ENCODE measurements at regions not wholly inside any gene's neighbourhood (a gene's known extent, or its start where the extent isn't known, plus 50 kb on each side); places are given as distances from the start of the nearest gene placed in this dataset.

DNA sequence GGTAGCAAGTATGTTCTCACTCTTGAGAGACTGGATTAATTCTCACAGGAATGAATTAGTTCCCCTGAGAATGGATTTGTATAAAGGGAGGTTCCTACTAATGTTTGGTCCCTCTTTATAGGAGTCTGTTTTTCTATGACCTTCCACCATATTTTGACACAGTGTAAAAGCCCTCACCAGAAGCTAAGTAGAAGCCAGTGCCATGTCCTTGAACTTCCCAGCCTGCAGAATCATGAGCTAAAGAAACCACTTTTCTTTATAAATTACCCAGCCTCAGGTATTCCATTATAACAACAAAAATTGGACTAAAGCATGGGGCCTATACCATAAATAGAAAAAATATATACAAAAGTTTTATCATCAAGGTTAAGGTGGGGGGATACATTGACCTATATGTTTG, 227.9 kb upstream of the DTNA start:
- ATAC-seq (no peak), DNase-seq (ENCODE audit: low spot score) (no peak), FAIRE-seq (no peak)
- H4K20me1 ChIP-seq (ENCODE audit: insufficient read depth, low read length) = no peaks in the 10 kb centered on the region
- H3K4me1 ChIP-seq (ENCODE audit: insufficient read depth, low read length) = no peaks in the 10 kb centered on the region
- BruUV-seq (replicated peaks) = no TSS peak
- intact Hi-C loops (cut with micrococcal nuclease; ENCODE audit: unreplicated experiment) (no loop called here), in situ Hi-C loops (cut with HindIII; ENCODE audit: extremely low pct_ligation_motif_present, low pct_unique_long_range_greater_than_20kb) (no loop called here)
- H3K4me3 ChIP-seq (replicated peaks in 1 of 3; ENCODE audit: insufficient read depth in 1 of 3, low read depth in 2 of 3, low read length in 3 of 3) = no peak overlapping the region
- no peaks in the 10 kb centered on the region for H3K79me2 ChIP-seq (ENCODE audit: insufficient read depth, low read length)
- H3K4me2 ChIP-seq (ENCODE audit: low read depth, low read length) = no peak overlapping the region
- no peak overlapping the region for H3K9ac ChIP-seq (ENCODE audit: insufficient read depth, low read depth, low read length)
- no peak overlapping the region for H2AFZ ChIP-seq (ENCODE audit: low read length)
- H3K27ac ChIP-seq (ENCODE audit: extremely low read length, insufficient read depth, low read length) = no peak overlapping the region
- ChIA-PET CTCF (ENCODE audit: low intra/inter-chr PET ratio, low total read pairs) (no interaction called here), POLR2A (no interaction called here)
- TF ChIP-seq ZNF564 (CRISPR knock-in tag; IDR thresholded peaks at IDR 0.05) = peak; percentile 91
- TF ChIP-seq, protein P1, sequence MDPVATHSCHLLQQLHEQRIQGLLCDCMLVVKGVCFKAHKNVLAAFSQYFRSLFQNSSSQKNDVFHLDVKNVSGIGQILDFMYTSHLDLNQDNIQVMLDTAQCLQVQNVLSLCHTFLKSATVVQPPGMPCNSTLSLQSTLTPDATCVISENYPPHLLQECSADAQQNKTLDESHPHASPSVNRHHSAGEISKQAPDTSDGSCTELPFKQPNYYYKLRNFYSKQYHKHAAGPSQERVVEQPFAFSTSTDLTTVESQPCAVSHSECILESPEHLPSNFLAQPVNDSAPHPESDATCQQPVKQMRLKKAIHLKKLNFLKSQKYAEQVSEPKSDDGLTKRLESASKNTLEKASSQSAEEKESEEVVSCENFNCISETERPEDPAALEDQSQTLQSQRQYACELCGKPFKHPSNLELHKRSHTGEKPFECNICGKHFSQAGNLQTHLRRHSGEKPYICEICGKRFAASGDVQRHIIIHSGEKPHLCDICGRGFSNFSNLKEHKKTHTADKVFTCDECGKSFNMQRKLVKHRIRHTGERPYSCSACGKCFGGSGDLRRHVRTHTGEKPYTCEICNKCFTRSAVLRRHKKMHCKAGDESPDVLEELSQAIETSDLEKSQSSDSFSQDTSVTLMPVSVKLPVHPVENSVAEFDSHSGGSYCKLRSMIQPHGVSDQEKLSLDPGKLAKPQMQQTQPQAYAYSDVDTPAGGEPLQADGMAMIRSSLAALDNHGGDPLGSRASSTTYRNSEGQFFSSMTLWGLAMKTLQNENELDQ (CRISPR knock-in tag; IDR thresholded peaks at IDR 0.05; ENCODE audit: borderline replicate concordance) = no peak
- H3K27me3 ChIP-seq (ENCODE audit: control insufficient read depth in 1 of 2, insufficient read depth in 2 of 2, low read length in 2 of 2) = no peaks in the 10 kb centered on the region
- H3K9me3 ChIP-seq (ENCODE audit: low read length) = no peaks in the 10 kb centered on the region
- H3K36me3 ChIP-seq (replicated peaks in 1 of 2; ENCODE audit: control insufficient read depth in 1 of 2, insufficient read depth in 2 of 2, low read length in 2 of 2) = no peaks in the 10 kb centered on the region

DNA sequence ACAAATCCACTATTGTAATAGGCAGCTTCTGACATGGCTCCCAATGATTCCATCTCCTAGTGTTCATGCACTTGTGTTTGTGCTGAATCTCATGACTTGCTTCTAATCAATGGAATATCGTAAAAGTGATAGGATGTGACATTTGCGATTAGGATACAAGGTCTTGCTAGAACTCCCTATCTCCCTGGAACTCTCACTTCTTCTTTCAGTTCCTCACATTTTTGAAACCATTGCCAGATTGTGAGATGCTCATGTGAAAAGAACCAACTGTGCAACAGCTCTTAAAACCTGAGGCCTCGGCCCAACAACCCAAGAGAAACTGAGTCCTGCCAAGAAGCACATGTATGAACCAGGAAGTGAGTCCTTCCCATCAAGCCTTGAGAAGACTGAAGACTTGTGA, 226.9 kb upstream of the DTNA start:
- Histone ChIP-seq H3K4me2 (ENCODE audit: low read depth, low read length) (no peak overlapping the region), H3K79me2 (ENCODE audit: insufficient read depth, low read length) (no peaks in the 10 kb centered on the region), H3K4me1 (ENCODE audit: insufficient read depth, low read length) (no peaks in the 10 kb centered on the region), H3K27me3 (ENCODE audit: control insufficient read depth in 1 of 2, insufficient read depth in 2 of 2, low read length in 2 of 2) (no peaks in the 10 kb centered on the region), H4K20me1 (ENCODE audit: insufficient read depth, low read length) (no peaks in the 10 kb centered on the region), H3K9me3 (ENCODE audit: low read length) (no peaks in the 10 kb centered on the region), H3K4me3 (replicated peaks in 1 of 3; ENCODE audit: insufficient read depth in 1 of 3, low read depth in 2 of 3, low read length in 3 of 3) (no peak overlapping the region), H3K36me3 (replicated peaks in 1 of 2; ENCODE audit: control insufficient read depth in 1 of 2, insufficient read depth in 2 of 2, low read length in 2 of 2) (no peaks in the 10 kb centered on the region), H3K9ac (ENCODE audit: insufficient read depth, low read depth, low read length) (no peak overlapping the region), H2AFZ (ENCODE audit: low read length) (no peak overlapping the region), H3K27ac (ENCODE audit: extremely low read length, insufficient read depth, low read length) (no peak overlapping the region)
- no TSS peak for BruUV-seq (replicated peaks)
- WGBS (ENCODE audit: low lambda C conversion rate) = 24% methylated on average over 3 of the region's 3 CpGs
- DNase-seq (ENCODE audit: low spot score) (no peak), FAIRE-seq (no peak), ATAC-seq (no peak)
- in situ Hi-C loops (cut with HindIII; ENCODE audit: extremely low pct_ligation_motif_present, low pct_unique_long_range_greater_than_20kb) (no loop called here), intact Hi-C loops (cut with micrococcal nuclease; ENCODE audit: unreplicated experiment) (no loop called here)
- POLR2A ChIA-PET = no interaction called here
- no peak for TF ChIP-seq RARA (CRISPR knock-in tag; IDR thresholded peaks at IDR 0.05)
- no peak for TF ChIP-seq GABPA (IDR thresholded peaks at IDR 0.05; ENCODE audit: low read depth, low read length)
- TF ChIP-seq GABPA (CRISPR knock-in tag; IDR thresholded peaks at IDR 0.05; ENCODE audit: low read depth) = no peak
- CTCF ChIA-PET (ENCODE audit: low intra/inter-chr PET ratio, low total read pairs) = no interaction called here
